NCI-H128 (cell line): ENCODE measurements at regions not wholly inside any gene's neighbourhood (a gene's known extent, or its start where the extent isn't known, plus 50 kb on each side); places are given as distances from the start of the nearest gene placed in this dataset.

Experiments
- DNase-seq: peaks from one replicate; lab custom pipeline; 2025; ENCODE audit not compliant: unreplicated experiment; lab: John Stamatoyannopoulos, UW

- DNase-seq = no peak
These were observed 85.6 kb downstream of the RPL22L1 start for GRCh38 chr3:170784406-170784805.

GRCh38 chr3:170780955-170781354 lies 89.0 kb downstream of the RPL22L1 start:
- DNase-seq = no peak

GRCh38 chr3:170780471-170780870 lies 89.5 kb downstream of the RPL22L1 start:
- DNase-seq = no peak

- DNase-seq = no peak
These were observed 91.5 kb downstream of the RPL22L1 start for GRCh38 chr3:170778240-170779217.

GRCh38 chr3:170777564-170777926 lies 92.5 kb downstream of the RPL22L1 start:
- no peak for DNase-seq

- no peak for DNase-seq
These were observed 93.0 kb downstream of the RPL22L1 start for GRCh38 chr3:170776887-170777563.

- DNase-seq = no peak
These were observed 96.1 kb downstream of the RPL22L1 start for GRCh38 chr3:170773682-170774425.

- no peak for DNase-seq
These were observed 97.8 kb downstream of the RPL22L1 start for GRCh38 chr3:170772175-170772574.

GRCh38 chr3:170768334-170768801 lies 101.6 kb downstream of the RPL22L1 start:
- DNase-seq = no peak

GRCh38 chr3:170767576-170767941 lies 102.4 kb downstream of the RPL22L1 start:
- no peak for DNase-seq

- DNase-seq = no peak
These were observed 103.0 kb downstream of the RPL22L1 start for GRCh38 chr3:170766823-170767575.

GRCh38 chr3:170766253-170766652 lies 103.7 kb downstream of the RPL22L1 start:
- no peak for DNase-seq

- DNase-seq = no peak
These were observed 104.4 kb downstream of the RPL22L1 start for GRCh38 chr3:170765419-170766078.

GRCh38 chr3:170764017-170764416 lies 106.0 kb downstream of the RPL22L1 start:
- DNase-seq = no peak

- DNase-seq = no peak
These were observed 107.9 kb downstream of the RPL22L1 start for GRCh38 chr3:170762064-170762463.

GRCh38 chr3:170761103-170761502 lies 108.9 kb downstream of the RPL22L1 start:
- no peak for DNase-seq

GRCh38 chr3:170760174-170760526 lies 109.8 kb downstream of the RPL22L1 start:
- DNase-seq = no peak

GRCh38 chr3:170759511-170760173 lies 110.4 kb downstream of the RPL22L1 start:
- DNase-seq = no peak

- DNase-seq = no peak
These were observed 113.0 kb downstream of the RPL22L1 start for GRCh38 chr3:170757038-170757437.

GRCh38 chr3:170754311-170754693 lies 115.7 kb downstream of the RPL22L1 start:
- no peak for DNase-seq
